ENCODE measurements at regions not wholly inside any gene's neighbourhood (a gene's known extent, or its start where the extent isn't known, plus 50 kb on each side); places are given as distances from the start of the nearest gene placed in this dataset.

GRCh38 chr22:48054596-48054995 is 1292.1 kb downstream of the TBC1D22A start:
- no peak for DNase-seq

- DNase-seq: no peak
Observed at GRCh38 chr22:48053973-48054372, 1291.5 kb downstream of the TBC1D22A start.

GRCh38 chr22:48053486-48053885 is 1291.0 kb downstream of the TBC1D22A start:
- no peak for DNase-seq

- DNase-seq: no peak
Observed at GRCh38 chr22:48052621-48052890, 1290.1 kb downstream of the TBC1D22A start.

- DNase-seq: no peak
Observed at GRCh38 chr22:48051796-48052620, 1289.6 kb downstream of the TBC1D22A start.

- DNase-seq: no peak
Observed at GRCh38 chr22:48050836-48051235, 1288.4 kb downstream of the TBC1D22A start.

- no peak for DNase-seq
Observed at GRCh38 chr22:48049116-48049515, 1286.7 kb downstream of the TBC1D22A start.

GRCh38 chr22:48047722-48048500 is 1285.5 kb downstream of the TBC1D22A start:
- no peak for DNase-seq

GRCh38 chr22:48045369-48045768 is 1282.9 kb downstream of the TBC1D22A start:
- DNase-seq: no peak

- DNase-seq: no peak
Observed at GRCh38 chr22:48044487-48045060, 1282.1 kb downstream of the TBC1D22A start.

GRCh38 chr22:48043581-48043980 is 1281.1 kb downstream of the TBC1D22A start:
- no peak for DNase-seq

GRCh38 chr22:48042621-48043395 is 1280.4 kb downstream of the TBC1D22A start:
- DNase-seq: no peak

GRCh38 chr22:48039326-48039725 is 1276.9 kb downstream of the TBC1D22A start:
- DNase-seq: no peak

GRCh38 chr22:48037618-48038017 is 1275.2 kb downstream of the TBC1D22A start:
- DNase-seq: no peak

GRCh38 chr22:48035897-48036296 is 1273.4 kb downstream of the TBC1D22A start:
- DNase-seq: no peak

GRCh38 chr22:48031589-48031988 is 1269.1 kb downstream of the TBC1D22A start:
- DNase-seq: no peak

GRCh38 chr22:48025096-48025495 is 1262.6 kb downstream of the TBC1D22A start:
- DNase-seq: no peak

GRCh38 chr22:48021991-48022401 is 1259.5 kb downstream of the TBC1D22A start:
- DNase-seq: no peak

- no peak for DNase-seq
Observed at GRCh38 chr22:48018346-48018745, 1255.9 kb downstream of the TBC1D22A start.

GRCh38 chr22:48015701-48016100 is 1253.3 kb downstream of the TBC1D22A start:
- DNase-seq: no peak

GRCh38 chr22:48004936-48005335 is 1242.5 kb downstream of the TBC1D22A start:
- no peak for DNase-seq

GRCh38 chr22:48004038-48004437 is 1241.6 kb downstream of the TBC1D22A start:
- DNase-seq: no peak

GRCh38 chr22:48001101-48001500 is 1238.7 kb downstream of the TBC1D22A start:
- no peak for DNase-seq
